Gastroesophageal sphincter (tissue), 3 donors: ENCODE measurements at regions not wholly inside any gene's neighbourhood (a gene's known extent, or its start where the extent isn't known, plus 50 kb on each side); places are given as distances from the start of the nearest gene placed in this dataset.

Experiments
- CTCF ChIP-seq, 4 experiments: fragments of 200-600 bp in 2 of 4; fragments of 450-650 bp in 2 of 4; sonication (generic) in 1 of 4; IDR thresholded peaks; one replicate each; pipeline ENCODE4 v1.5.1; 2017 to 2019; ENCODE audit warnings: antibody characterized with exemption in 4 of 4, mild to moderate bottlenecking in 2 of 4, moderate library complexity in 2 of 4
- EP300 ChIP-seq: sonication (generic); formaldehyde crosslinking; IDR thresholded peaks from one replicate; pipeline ENCODE4 v1.6.1; 2017; ENCODE audit warnings: antibody characterized with exemption, mild to moderate bottlenecking
- POLR2A ChIP-seq, 2 donors: fragments of 450-650 bp; IDR thresholded peaks; one replicate each; pipeline ENCODE4 v1.6.1; 2017; ENCODE audit warnings: antibody characterized with exemption in 2 of 2, mild to moderate bottlenecking in 2 of 2, moderate library complexity in 1 of 2
- POLR2AphosphoS5 ChIP-seq: sonication (generic); formaldehyde crosslinking; IDR thresholded peaks from one replicate; pipeline ENCODE4 v1.6.1; 2017; ENCODE audit warnings: antibody characterized with exemption

GRCh38 chr6:74519163-74519562 is 686.7 kb downstream of the COL12A1 start:
- TF ChIP-seq POLR2AphosphoS5 (no peak), CTCF (IDR thresholded peaks at IDR 0.05) (no peak), EP300 (no peak), POLR2A (IDR thresholded peaks at IDR 0.05) (no peak)
